Vagina (tissue), 2 donors: ENCODE measurements at regions not wholly inside any gene's neighbourhood (a gene's known extent, or its start where the extent isn't known, plus 50 kb on each side); places are given as distances from the start of the nearest gene placed in this dataset.
"Not testable (repeated sequence)": the region's sequence is repeated elsewhere in the genome, so short reads cannot be mapped to it uniquely, and the experiment has no call there.

Experiments
- POLR2A ChIP-seq, 2 donors: fragments of 450-650 bp; IDR thresholded peaks; one replicate each; pipeline ENCODE4 v1.6.1; 2017; ENCODE audit warnings: antibody characterized with exemption in 2 of 2, mild to moderate bottlenecking in 2 of 2, moderate library complexity in 2 of 2
- POLR2AphosphoS5 ChIP-seq, 2 donors: sonication (generic); formaldehyde crosslinking; IDR thresholded peaks; one replicate each; pipeline ENCODE4 v1.9.0; 2017; ENCODE audit warnings: antibody characterized with exemption in 2 of 2, mild to moderate bottlenecking in 2 of 2, low read depth in 1 of 2; ENCODE audit not compliant: insufficient read depth in 1 of 2
- TF ChIP-seq, protein P1 (sequence below), 3 experiments: fragments of 450-650 bp in 2 of 3; fragments of 200-600 bp in 1 of 3; sonication (generic) in 1 of 3; IDR thresholded peaks; one replicate each; pipeline ENCODE4 v1.5.1; 2017 to 2019; ENCODE audit warnings: antibody characterized with exemption in 3 of 3, mild to moderate bottlenecking in 2 of 3, moderate library complexity in 2 of 3

DNA sequence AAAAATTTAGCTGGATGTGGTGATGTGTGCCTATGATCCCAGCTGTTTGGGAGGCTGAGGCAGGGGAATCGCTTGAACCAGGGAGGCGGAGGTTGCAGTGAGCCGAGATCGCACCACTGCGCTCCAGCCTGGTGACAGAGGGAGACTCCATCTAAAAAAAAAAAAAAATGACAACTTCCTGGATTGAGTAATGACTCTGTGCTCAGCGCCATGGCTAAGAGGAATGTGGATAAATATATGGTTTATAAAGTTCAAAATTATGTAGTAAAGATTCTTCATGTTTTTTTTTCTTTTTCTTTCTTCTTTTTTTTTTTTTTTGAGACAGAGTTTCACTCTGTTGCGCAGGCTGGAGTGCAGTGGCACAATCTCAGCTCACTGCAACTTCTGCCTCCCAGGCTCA lies 75.4 kb upstream of the FLT1 start:
- TF ChIP-seq, protein P1, sequence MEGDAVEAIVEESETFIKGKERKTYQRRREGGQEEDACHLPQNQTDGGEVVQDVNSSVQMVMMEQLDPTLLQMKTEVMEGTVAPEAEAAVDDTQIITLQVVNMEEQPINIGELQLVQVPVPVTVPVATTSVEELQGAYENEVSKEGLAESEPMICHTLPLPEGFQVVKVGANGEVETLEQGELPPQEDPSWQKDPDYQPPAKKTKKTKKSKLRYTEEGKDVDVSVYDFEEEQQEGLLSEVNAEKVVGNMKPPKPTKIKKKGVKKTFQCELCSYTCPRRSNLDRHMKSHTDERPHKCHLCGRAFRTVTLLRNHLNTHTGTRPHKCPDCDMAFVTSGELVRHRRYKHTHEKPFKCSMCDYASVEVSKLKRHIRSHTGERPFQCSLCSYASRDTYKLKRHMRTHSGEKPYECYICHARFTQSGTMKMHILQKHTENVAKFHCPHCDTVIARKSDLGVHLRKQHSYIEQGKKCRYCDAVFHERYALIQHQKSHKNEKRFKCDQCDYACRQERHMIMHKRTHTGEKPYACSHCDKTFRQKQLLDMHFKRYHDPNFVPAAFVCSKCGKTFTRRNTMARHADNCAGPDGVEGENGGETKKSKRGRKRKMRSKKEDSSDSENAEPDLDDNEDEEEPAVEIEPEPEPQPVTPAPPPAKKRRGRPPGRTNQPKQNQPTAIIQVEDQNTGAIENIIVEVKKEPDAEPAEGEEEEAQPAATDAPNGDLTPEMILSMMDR (IDR thresholded peaks at IDR 0.05) = not testable (repeated sequence)
- TF ChIP-seq POLR2A (IDR thresholded peaks at IDR 0.05); POLR2AphosphoS5 (IDR thresholded peaks at IDR 0.05; ENCODE audit: insufficient read depth in 1 of 2, low read depth in 1 of 2): not testable (repeated sequence)
